CD4-positive, alpha-beta T cell (primary cell): ENCODE measurements at regions not wholly inside any gene's neighbourhood (a gene's known extent, or its start where the extent isn't known, plus 50 kb on each side); places are given as distances from the start of the nearest gene placed in this dataset.

Experiments used
- ATAC-seq: fragments of 200-7000 bp; cut with Tn5 transposase; one replicate; pipeline ENCODE4 v1.10.0; 2022; ENCODE audit warnings: mild to moderate bottlenecking; ENCODE audit not compliant: poor library complexity
- CTCF ChIA-PET: fragments of 350-600 bp; sonication (Branson Sonifier 250); formaldehyde crosslinking; loops from one replicate; lab custom pipeline; 2021; ENCODE audit warnings: antibody characterized with exemption, inconsistent platforms; lab: Charles Lee
- POLR2A ChIA-PET: fragments of 350-600 bp; sonication (Branson Sonifier 250); formaldehyde crosslinking; loops from one replicate; lab custom pipeline; 2021; ENCODE audit warnings: antibody characterized with exemption, inconsistent platforms; lab: Charles Lee
- DNase-seq, 14 experiments: peaks; one replicate each; pipeline ENCODE4 v3.0.0-alpha.2; 2013 to 2020; ENCODE audit warnings: mixed read lengths in 2 of 14
- H3K27ac ChIP-seq, 2 donors: one replicate each; pipeline versions ENCODE4 v1.5.1 to v1.7.0; 2013; ENCODE audit warnings: low read length in 2 of 2, low read depth in 1 of 2, mild to moderate bottlenecking in 1 of 2
- H3K27me3 ChIP-seq, 2 experiments: 1 replicate in 1 of 2; 2 replicates in 1 of 2; pipeline versions ENCODE4 v1.6.1 to v1.7.0; 2013; ENCODE audit warnings: low read length in 2 of 2, control low read depth in 1 of 2, mild to moderate bottlenecking in 1 of 2, moderate library complexity in 1 of 2; ENCODE audit not compliant: insufficient read depth in 2 of 2, control insufficient read depth in 1 of 2
- H3K36me3 ChIP-seq: one replicate; pipeline ENCODE4 v1.6.1; 2013; ENCODE audit warnings: low read length, control low read depth; ENCODE audit not compliant: insufficient read depth
- H3K4me1 ChIP-seq: one replicate; pipeline ENCODE4 v1.6.1; 2013; ENCODE audit warnings: low read length, control low read depth; ENCODE audit not compliant: insufficient read depth
- H3K4me3 ChIP-seq: one replicate; pipeline ENCODE4 v1.5.1; 2013; ENCODE audit warnings: mild to moderate bottlenecking, low read length, moderate library complexity
- H3K9me3 ChIP-seq, 2 experiments: 1 replicate in 1 of 2; 2 replicates in 1 of 2; pipeline versions ENCODE4 v1.6.1 to v1.7.0; 2013; ENCODE audit warnings: low read length in 2 of 2, mild to moderate bottlenecking in 2 of 2, control low read depth in 1 of 2, moderate library complexity in 1 of 2; ENCODE audit not compliant: control insufficient read depth in 1 of 2, insufficient read depth in 1 of 2
- H3K27ac Mint-ChIP-seq: one replicate; pipeline ENCODE4 v1.8.0; 2020; ENCODE audit warnings: mixed read lengths
- H3K27me3 Mint-ChIP-seq: one replicate; pipeline ENCODE4 v1.8.0; 2021; ENCODE audit warnings: mixed read lengths
- H3K36me3 Mint-ChIP-seq: one replicate; pipeline ENCODE4 v1.8.0; 2021; ENCODE audit warnings: low read depth, mixed read lengths
- H3K4me1 Mint-ChIP-seq: one replicate; pipeline ENCODE4 v1.8.0; 2021; ENCODE audit warnings: low read depth, mixed read lengths
- H3K4me3 Mint-ChIP-seq: one replicate; pipeline ENCODE4 v1.8.0; 2020; ENCODE audit warnings: mild to moderate bottlenecking, mixed read lengths
- H3K9me3 Mint-ChIP-seq: one replicate; pipeline ENCODE4 v1.8.0; 2020; ENCODE audit warnings: mixed read lengths
- CTCF ChIP-seq: fragments of 200-600 bp; IDR thresholded peaks from one replicate; pipeline ENCODE4 v1.8.0; 2022; ENCODE audit warnings: antibody characterized with exemption, mild to moderate bottlenecking
- intact Hi-C, 2 experiments: fragments of 100-400 bp; cut with DNase I in 1 of 2; cut with micrococcal nuclease in 1 of 2; formaldehyde crosslinking; loops; one replicate each; pipeline versions ENCODE4 v1.15.1 to v1.9.0; 2023 to 2025; cut with DNase I, micrococcal nuclease

- POLR2A ChIA-PET, result no interaction called here
- Mint-ChIP-seq H3K9me3 (no peaks in the 10 kb centered on the region), H3K27me3 (peaks cover 88% of the 10 kb centered on the region), H3K36me3 (no peaks in the 10 kb centered on the region), H3K27ac (no peak overlapping the region), H3K4me3 (no peak overlapping the region), H3K4me1 (no peaks in the 10 kb centered on the region)
- peaks cover 0 to 5% of the 10 kb centered on the region in 2 experiments for H3K9me3 ChIP-seq
- no peak overlapping the region for H3K4me3 ChIP-seq
- no peak for DNase-seq
- intact Hi-C loops, result loop anchor here in 1 of 2 experiments (10.0 kb wide), 1 partner anchor 1036 kb away; no protein-coding TSS in a partner anchor
- peaks cover 4 to 44% of the 10 kb centered on the region in 2 experiments for H3K27me3 ChIP-seq
- CTCF ChIA-PET, result no interaction called here
- H3K27ac ChIP-seq, result no peak overlapping the region
- no peaks in the 10 kb centered on the region for H3K36me3 ChIP-seq
- no peak for ATAC-seq
- TF ChIP-seq CTCF, result no peak
- H3K4me1 ChIP-seq, result no peaks in the 10 kb centered on the region
Measured at GRCh38 chr6:28720357-28721231, 194.9 kb downstream of the GPX5 start.

GRCh38 chr6:28721372-28721771, 195.7 kb downstream of the GPX5 start:
- H3K27ac Mint-ChIP-seq, result no peak overlapping the region
- intact Hi-C loops, result loop anchor here in 1 of 2 experiments (10.0 kb wide), 1 partner anchor 1037 kb away; no protein-coding TSS in a partner anchor

GRCh38 chr6:28724395-28724794, 198.7 kb downstream of the GPX5 start:
- CTCF ChIA-PET, result no interaction called here
- Mint-ChIP-seq H3K27me3 (peaks cover 95% of the 10 kb centered on the region), H3K36me3 (peaks cover 15% of the 10 kb centered on the region), H3K4me3 (no peak overlapping the region), H3K9me3 (peaks cover 9% of the 10 kb centered on the region), H3K27ac (no peak overlapping the region), H3K4me1 (peaks cover 15% of the 10 kb centered on the region)
- Histone ChIP-seq H3K27me3 (peaks cover 22 to 60% of the 10 kb centered on the region in 2 experiments), H3K9me3 (peaks cover 3 to 14% of the 10 kb centered on the region in 2 experiments), H3K4me3 (no peak overlapping the region), H3K27ac (no peak overlapping the region), H3K36me3 (no peaks in the 10 kb centered on the region), H3K4me1 (peaks cover 9% of the 10 kb centered on the region)
- TF ChIP-seq CTCF, result no peak
- DNase-seq (no peak), ATAC-seq (no peak)
- POLR2A ChIA-PET, result no interaction called here
- intact Hi-C loops, result loop anchor here in 1 of 2 experiments (10.0 kb wide), 1 partner anchor 1040 kb away; no protein-coding TSS in a partner anchor

More at GRCh38 chr6:28721372-28721771, 195.7 kb downstream of the GPX5 start:
- H3K4me3 Mint-ChIP-seq, result no peak overlapping the region
- H3K36me3 Mint-ChIP-seq, result no peaks in the 10 kb centered on the region
- TF ChIP-seq CTCF, result no peak
- CTCF ChIA-PET, result no interaction called here
- POLR2A ChIA-PET, result no interaction called here
- no peaks in the 10 kb centered on the region for H3K4me1 Mint-ChIP-seq
- no peak for DNase-seq
- no peak for ATAC-seq
- Histone ChIP-seq H3K36me3 (no peaks in the 10 kb centered on the region), H3K4me3 (no peak overlapping the region), H3K9me3 (peaks cover 0 to 5% of the 10 kb centered on the region in 2 experiments), H3K27me3 (peaks cover 4 to 49% of the 10 kb centered on the region in 2 experiments), H3K4me1 (no peaks in the 10 kb centered on the region), H3K27ac (no peak overlapping the region)
- no peaks in the 10 kb centered on the region for H3K9me3 Mint-ChIP-seq
- peaks cover 92% of the 10 kb centered on the region for H3K27me3 Mint-ChIP-seq
